SW480 (cell line): ENCODE measurements at regions not wholly inside any gene's neighbourhood (a gene's known extent, or its start where the extent isn't known, plus 50 kb on each side); places are given as distances from the start of the nearest gene placed in this dataset.
A peak's percentile ranks its signal among the peaks of the same experiment; 100 is the strongest.

Experiments used
- DNase-seq: peaks from one replicate; pipeline ENCODE4 v3.0.0-alpha.2; 2016; ENCODE audit warnings: low spot score

DNA sequence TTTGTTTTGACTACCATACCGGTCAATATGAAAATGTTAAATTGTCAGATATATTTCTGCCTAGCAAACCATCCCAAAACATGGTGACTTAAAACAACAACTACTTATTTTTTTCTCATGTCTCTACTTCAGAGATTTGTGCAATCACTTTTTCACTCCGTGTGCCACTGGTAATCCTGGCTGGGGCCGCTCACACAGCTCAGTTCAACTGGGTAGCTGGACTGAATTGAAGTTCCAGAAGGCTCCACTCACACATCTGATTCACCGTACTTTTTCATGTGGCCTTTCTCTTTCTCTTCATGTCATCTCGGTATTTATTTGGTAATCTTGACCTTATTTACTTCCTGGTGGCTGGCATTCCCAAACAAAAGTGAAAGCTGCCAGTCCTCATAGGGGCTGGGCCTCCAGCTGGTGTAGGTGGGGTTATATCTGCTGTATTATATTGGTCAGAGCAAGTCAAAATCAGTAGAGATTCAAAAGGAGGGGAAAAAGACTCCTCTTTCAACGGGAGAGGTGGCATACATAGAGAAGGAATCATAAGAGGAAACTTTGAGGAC is 513.9 kb upstream of the NXPH2 start:
- peak; percentile 1 for DNase-seq

DNA sequence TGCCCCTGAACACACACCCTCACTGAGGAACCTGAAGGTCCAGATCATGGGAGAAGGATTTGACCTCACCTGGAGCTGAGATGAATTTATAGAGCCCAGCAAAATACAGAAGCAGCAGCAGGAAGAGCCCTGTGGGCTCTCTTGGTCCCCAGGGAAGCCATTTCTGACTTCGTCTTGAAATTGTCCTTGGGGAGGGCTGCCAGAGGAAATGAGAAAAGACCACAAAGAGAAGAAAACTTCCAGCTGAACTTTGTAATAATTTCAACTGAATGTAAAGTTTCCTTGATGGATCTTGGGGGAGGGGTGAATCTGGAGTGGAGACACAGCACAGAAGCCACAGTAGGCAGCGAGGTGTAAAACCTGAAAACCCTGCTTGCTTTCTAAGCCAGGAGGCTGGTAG is 500.9 kb upstream of the NXPH2 start:
- DNase-seq = no peak

DNA sequence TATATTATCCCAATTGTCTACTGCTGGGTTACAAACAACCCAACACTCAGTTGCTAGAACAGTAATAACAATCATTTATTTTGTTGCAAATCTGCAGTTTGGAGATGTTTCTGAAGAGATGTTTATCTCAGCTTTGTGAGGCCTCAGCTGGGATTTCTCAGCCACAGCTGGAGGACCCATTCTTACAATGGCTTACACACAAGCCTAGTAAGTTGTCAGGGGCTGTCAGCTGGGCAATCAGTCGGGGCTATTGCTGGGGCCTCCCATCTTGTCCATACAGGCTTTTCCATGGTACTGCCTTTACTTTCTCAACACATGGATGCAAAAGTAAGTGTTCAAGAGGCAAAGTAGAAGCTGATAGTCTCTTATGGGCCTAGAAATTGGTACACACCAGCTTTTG is 491.7 kb upstream of the NXPH2 start:
- no peak for DNase-seq

DNA sequence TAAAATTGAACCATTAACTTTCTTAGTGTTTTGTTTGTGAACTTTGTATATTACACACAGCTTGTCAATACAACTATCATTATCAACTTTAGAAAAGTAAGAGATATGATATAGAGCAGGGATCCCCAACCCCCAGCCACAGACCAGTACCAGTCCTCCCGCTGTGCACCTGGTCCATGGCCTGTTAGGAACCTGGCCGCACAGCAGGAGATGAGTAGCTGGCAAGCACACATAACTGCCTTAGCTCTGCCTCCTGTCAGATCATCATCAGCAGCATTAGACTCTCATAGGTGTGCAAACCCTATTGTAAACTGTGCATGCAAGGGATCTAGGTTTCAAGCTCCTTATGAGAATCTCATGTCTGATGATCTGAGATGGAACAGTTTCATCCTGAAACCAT is 491.0 kb upstream of the NXPH2 start:
- DNase-seq = no peak

DNA sequence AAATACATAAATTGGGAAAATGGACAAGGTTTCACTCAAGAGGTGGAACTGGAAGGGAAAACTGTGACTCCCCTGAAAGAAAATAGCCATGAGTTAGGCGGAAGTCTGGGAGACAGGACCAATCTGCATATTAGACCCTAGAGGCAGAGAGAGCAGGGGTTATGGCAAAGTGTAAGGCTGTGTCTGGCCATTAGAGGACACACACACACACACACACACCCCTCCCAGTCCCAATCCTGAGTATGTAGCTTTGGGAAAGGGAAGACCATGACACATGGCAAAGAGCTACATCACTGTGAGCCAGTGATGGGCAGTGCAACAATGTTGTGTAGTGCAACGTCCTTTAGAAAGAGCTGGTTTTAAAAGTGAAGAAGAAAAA is 479.9 kb upstream of the NXPH2 start:
- no peak for DNase-seq

DNA sequence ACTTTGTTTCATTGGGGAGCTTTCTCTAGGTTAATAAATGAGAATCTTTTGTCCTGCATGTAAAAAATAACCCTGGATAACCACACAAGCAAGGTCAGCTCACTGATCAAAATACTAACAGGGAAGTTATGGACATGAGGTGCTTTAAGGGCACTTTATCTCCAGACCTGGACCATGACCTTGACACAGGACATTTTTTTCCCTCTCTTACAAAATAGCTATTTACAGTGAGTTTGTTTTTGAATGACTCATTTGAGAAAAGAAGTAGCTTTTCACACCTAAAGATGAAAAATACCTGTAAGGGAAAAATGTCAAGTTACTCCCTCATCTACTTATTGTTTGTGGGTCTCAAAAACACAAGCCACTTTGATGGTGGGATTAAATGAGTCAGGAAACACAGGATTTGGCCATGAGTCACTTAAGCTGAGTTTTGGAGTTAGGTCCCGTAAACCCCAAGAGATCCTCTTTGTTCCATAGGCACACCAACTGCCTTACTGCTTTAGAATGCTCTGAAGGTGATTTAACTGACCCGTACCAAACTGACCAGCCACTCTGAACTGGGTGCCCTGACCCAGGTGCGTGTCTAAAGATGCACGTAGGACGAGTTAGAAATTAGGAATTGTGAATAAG is 479.3 kb upstream of the NXPH2 start:
- DNase-seq = no peak

DNA sequence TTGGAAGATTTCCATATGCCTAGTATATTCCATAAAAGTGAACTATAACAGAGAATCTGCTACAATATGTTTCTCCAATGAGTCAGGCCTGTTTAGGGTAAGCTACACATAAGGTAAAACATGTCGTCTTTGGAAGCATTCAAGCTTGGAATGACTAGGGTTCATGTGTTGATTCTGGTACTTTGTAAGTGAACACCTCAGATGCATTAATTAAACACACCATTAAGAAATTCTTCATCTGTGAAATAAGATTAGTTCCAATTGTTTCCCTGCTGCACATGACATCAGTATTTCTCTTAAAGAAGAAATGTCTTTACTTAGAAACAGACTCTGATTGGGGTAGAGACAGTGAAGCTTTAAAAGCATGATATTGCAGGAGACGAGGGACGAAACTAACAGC is 461.1 kb upstream of the NXPH2 start:
- no peak for DNase-seq

DNA sequence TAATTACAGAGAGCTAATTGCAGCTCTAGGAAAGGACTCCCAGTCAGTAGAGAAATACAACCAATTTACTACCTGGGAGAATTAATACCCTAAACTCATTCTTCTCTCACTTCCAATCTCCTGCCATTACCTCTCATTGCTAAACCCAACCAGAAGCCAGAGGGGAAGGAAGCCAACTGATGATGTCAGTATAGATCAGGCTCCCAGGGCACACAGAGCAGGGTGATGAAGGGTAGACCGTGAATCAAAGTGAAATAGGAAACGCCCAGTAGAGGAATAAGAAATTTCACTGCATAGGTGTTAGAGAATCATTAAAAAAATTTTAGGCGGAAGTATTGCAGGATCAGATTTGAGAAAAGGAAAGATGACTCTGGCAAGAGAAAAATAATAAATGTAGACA is 456.8 kb upstream of the NXPH2 start:
- no peak for DNase-seq

DNA sequence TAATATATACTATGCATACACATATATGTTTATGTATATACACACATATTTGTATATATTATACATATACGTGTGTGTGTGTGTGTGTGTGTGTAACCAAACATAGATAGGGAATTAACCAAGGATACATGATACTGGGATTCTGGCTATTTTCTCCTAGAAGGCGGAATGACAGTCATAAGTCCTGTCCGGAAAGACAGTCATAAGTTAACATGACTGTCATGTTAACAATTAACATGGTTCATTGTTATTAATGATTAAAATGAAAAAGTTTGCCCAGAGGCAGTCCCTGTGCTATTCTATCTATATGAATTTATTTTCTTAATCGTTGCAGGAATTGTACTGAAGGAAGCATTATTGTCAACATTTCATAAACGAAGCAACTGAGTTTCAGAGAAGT is 450.7 kb upstream of the NXPH2 start:
- no peak for DNase-seq

DNA sequence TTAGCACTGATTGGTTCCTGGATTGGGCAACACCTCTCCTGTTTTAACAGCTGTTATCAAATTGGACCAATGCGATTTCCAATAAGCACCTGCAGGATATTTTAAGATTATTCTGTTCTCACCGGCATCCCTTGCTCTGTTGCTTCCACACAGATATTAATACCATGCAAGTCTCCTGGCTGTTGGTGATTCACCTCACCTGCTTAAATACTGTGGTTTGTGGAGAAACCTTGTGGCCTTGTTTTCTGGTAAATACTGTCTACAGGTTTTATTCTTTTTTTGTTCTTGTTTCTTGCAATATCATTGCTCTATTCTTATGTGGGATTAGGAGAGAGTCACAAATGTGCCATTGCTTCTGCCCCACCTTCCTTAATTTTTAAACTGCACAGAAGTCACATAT is 448.1 kb upstream of the NXPH2 start:
- no peak for DNase-seq

DNA sequence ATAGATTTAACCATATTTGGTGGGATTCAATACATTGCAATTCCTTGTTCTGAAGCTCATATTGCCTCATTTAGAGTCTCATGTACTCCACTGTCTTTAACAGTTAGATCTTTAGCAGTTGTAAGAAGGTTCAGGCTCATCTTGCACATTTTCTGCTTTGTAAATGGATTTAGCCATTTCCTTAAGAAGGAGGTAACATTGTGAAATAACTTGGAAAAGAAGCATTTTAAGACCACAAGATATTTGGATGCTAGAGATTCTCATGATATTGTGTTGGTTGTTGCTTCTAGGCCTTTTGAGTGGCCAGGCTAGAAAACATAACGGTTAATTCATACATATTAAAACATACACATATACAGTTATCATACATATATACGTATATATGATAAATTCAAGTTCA is 445.8 kb upstream of the NXPH2 start:
- DNase-seq = no peak

DNA sequence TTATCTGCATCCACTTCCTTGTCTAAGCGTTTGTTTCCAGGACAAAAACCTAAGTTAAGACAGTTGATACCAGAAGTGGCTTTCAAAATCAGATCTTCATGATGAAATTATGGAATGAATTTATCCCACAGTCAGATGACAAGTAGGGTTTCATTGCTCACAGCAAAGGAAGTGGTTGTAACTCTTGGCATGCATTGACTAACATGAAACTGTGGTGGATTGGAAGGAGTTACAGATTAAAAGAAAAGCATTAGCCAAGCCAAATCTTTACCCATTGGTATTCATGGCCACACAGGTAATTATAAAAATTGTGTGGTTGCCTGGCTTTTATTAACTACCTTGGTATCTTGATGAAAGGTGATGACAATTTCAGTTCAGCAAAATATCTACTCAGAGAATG is 438.0 kb upstream of the NXPH2 start:
- DNase-seq = no peak

DNA sequence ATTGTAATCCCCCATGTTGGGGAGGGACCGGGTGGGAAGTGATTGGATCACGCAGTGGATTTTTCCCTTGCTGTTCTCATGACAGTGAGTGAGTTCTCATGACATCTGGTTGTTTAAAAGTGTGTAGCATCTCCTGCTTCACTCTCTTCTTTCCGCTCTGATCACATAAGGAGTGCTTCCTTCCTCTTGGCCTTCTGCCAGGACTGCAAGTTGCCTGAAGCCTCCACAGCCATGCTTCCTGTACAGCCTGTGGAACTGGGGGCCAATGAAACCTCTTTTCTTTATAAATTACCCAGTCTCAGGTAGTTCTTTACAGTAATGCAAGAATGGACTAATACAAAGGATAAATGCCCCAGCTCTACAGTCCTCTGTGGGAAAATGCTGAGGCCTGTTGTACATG is 437.5 kb upstream of the NXPH2 start:
- no peak for DNase-seq

DNA sequence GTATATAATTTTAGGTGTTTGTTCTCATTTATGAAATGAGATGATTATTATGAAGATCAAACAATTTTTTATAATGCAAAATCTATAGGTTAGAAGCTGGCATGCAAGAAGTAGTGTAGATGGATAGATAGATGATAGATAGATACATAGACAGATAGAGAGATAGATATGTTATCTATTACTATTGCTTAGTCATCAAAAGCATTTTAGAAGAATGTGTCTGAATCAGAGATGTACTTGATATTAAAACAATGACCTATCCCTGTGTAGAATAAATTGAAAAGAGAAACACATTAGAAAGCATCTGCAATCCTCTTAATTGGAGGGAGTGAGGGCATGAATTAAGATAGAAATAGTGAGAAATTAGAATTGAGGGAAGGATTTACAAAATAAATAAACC is 436.2 kb upstream of the NXPH2 start:
- no peak for DNase-seq

DNA sequence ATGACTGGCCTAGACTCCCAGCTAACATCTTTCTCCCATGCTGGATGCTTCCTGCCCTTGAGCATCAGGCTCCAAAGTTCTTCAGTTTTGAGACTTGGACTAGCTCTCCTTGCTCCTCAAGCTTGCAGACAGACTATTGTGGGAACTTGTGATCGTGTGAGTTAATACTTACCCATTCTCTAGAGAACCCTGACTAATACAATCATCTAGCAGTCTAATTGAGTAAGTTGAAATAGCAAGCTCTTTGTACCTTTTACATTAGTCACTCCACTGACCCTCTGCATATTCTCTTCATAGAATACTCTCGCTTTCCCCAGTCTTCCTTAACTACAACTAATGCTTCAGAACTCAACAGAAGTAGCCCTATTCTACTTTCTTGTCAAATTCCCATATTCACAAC is 434.6 kb upstream of the NXPH2 start:
- no peak for DNase-seq

DNA sequence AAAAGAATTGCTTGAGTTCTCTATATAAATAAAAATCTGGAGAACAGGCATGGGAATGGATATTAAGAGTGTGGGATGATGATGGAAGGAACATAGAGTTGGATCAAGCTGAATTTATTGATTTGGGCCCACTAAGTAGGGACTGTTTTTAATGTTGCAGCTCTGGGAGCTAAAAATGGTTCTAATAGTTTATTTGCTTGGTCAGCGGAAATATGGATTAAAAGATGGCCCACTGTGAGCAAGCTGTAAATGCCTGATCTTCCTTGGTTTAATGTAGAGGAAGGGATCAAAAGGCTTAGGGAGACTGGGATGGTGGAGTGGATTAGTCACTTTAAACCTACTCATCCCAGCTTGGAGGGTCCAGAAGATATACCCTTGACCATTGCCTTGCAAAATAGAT is 429.4 kb upstream of the NXPH2 start:
- DNase-seq = no peak

DNA sequence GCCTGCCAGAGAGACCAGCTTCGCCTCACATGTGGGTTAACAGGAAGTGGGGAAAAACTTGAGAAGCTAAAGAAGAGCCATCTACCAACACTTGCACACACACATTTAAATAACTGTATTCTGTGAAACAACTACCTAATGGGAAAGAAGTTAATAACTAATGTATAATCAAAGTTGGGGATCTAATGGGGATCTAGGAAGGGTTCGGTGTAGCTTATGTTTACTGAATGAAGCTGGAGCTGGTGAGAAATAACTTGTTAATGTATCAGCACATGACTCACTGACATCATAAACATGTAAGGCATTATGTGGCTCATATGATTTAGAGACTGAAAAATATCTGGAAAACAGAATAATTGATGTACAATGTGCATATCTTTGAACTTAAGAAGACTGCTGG is 421.3 kb upstream of the NXPH2 start:
- DNase-seq = no peak

DNA sequence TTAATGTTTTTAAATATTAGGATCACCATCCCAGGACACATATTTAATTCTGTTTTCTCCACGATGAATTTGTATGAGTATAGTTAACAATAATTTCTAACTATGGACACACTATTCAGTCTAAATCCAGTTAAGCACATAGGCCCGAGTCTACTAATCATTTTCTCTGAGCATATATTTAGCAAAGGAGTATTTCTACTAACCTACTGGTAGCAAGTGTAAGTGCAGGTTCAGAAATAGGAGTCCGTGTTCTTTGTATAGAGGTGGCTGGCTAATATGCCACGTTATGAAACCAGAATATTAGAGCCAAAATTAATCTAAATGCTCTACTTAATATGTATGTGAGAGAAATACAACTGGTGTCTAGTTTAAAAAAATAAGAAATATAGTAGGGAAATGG is 416.6 kb upstream of the NXPH2 start:
- no peak for DNase-seq

DNA sequence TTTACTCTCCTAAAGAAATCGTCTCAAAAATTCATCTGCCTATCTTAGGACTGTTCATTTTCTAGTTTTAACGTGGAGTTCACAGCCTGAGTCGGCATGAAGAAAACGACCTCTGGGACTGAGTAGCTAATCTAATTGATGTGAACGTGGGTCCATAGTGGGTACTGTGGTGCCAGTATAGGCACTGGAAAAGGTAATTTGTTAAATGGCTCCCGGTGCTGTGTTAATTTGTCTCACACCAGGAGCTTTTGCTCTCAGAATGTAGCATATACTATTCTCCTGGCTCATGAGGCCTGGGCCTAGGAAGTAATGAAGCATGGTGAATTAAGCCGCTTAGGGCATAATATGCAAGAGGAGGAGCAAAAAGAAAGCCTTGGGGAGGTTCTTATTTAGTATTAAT is 414.4 kb upstream of the NXPH2 start:
- no peak for DNase-seq

DNA sequence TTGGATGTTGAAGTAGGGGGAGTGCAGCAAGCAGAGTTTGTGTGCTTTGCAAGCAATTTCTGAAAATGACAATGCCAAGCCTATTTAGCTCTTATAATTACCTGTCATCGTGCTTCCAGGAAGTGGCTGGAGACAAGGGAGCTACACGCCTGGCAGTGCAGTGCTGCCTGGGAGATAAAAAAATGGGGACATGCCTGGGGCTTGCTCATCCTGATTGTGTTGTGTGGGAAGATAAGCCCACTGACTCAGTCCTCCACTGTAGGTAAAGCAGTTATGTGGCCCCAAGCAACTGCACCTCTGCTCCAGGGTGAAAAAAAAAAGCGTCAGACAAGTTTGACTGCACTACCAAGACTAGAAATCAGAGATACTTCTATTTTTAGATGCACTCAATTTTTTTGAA is 396.9 kb upstream of the NXPH2 start:
- no peak for DNase-seq

DNA sequence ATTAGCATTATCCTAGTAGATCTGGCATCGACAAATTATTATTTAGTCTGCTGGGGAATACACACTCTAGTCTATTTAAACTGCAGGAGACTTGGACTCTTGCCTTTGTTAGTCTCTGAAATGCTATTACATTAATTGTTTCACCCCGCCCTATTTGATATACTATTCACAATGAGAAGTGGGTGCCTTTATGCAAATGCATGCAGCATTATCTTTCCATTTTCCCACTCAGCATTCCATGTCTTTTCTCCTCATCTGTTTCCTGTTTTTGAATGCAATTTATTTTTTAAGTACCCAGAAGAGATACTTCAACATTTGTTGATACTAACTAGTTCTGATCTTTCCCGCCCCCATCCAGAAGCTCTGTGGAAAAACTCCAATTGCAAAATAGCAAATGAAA is 395.3 kb upstream of the NXPH2 start:
- DNase-seq = no peak

DNA sequence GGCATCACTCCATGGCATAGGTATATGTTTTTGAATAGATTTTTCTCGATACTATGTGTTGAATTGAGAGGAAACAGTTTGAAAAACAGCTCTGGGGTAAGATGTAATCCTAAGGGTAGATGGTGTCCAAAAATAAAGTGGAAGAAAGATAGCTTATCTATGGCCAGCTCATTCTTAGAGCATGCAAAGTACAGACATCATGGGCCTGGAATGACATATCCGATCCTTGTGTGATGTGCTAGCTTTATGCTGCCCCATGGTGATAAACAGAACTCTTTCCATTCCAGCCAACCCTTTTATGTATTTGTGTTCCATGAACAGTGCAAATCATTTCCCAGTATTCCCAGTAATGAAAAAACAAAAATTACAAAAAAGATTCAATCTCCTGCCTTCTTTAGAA is 390.2 kb upstream of the NXPH2 start:
- no peak for DNase-seq

DNA sequence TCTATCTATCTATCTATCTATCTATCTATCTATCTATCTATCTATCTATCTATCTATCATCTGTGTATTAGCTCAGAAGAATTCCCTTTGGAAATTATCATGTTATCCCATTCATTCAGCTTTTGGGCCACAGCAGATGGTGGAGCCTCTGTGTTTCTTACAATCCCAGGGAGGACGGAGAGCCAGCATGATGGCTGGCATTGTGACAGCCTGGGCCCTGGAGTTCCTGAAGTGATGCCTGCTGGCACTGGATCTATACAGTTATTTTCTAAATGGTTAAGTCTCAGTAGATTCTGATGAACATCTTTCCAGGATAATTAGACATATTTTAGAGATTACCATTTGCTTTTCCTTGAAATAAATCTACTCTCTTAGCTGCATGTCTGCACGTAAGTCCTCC is 385.4 kb upstream of the NXPH2 start:
- DNase-seq = no peak

DNA sequence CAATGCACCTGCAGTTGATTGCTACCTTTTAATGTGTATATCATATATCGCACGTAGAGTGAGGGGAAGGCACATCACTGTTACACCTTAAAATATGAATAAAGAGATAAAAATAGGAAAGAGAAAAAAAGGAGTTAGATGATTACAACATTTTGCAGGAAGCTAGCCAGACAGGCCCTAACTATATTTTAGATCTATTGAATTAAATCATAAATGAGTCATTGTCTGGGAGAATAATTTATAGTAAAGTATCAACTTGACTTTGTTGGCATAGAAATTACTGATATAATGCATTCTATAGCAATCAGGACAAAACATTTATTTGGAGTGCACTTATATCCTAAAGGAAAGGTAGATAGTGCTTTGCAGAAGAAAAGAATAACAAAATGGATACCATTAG is 384.9 kb upstream of the NXPH2 start:
- DNase-seq = no peak

DNA sequence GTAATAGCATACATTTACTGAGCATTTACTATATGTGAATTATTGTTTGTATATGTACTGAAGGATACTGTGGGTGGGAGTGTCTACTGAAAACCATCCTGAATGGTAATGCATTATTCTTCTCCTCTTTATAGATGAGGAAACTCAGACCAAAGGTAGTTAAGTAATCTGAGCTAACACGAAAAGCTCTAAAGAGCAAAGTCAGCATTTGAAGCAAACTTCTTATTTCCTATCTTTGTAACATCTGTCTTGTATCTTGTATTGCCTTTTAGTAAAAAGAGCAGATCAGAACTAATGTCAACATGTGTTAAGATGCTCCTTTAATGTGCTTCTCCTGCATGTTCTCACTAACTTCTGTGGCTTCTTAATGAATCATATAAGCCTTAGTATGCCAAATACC is 382.8 kb upstream of the NXPH2 start:
- DNase-seq = no peak
